Upper lobe of left lung (tissue), 6 donors: ENCODE measurements at regions not wholly inside any gene's neighbourhood (a gene's known extent, or its start where the extent isn't known, plus 50 kb on each side); places are given as distances from the start of the nearest gene placed in this dataset.

Experiments
- ATAC-seq, 2 donors: fragments of 200-7000 bp; cut with Tn5 transposase; one replicate each; pipeline ENCODE4 v1.9.1; 2022; ENCODE audit warnings: mild to moderate bottlenecking in 2 of 2, moderate library complexity in 2 of 2; ENCODE audit not compliant: low FRiP score in 2 of 2
- DNase-seq, 2 donors: peaks; one replicate each; pipeline ENCODE4 v3.0.0-alpha.2; 2019 to 2020
- H3K27ac ChIP-seq, 4 donors: fragments of 200-600 bp; sonication (generic); one replicate each; pipeline ENCODE4 v1.5.1; 2016 to 2019
- H3K27me3 ChIP-seq, 4 donors: fragments of 200-600 bp; sonication (generic); one replicate each; pipeline ENCODE4 v1.5.1; 2017 to 2019
- H3K36me3 ChIP-seq, 4 donors: fragments of 200-600 bp; sonication (generic); one replicate each; pipeline ENCODE4 v1.5.1; 2016 to 2019
- H3K4me1 ChIP-seq, 4 donors: fragments of 200-600 bp; sonication (generic); one replicate each; pipeline ENCODE4 v1.5.1; 2018 to 2019
- H3K4me3 ChIP-seq, 4 donors: fragments of 200-600 bp; sonication (generic); one replicate each; pipeline ENCODE4 v1.5.1; 2017 to 2019; ENCODE audit warnings: mild to moderate bottlenecking in 2 of 4, moderate library complexity in 1 of 4
- H3K9me3 ChIP-seq, 4 donors: fragments of 200-600 bp; sonication (generic); one replicate each; pipeline ENCODE4 v1.5.1; 2018 to 2019
- EP300 ChIP-seq, 4 donors: sonication (generic); formaldehyde crosslinking; IDR thresholded peaks; one replicate each; pipeline ENCODE4 v1.5.1; 2017; ENCODE audit warnings: antibody characterized with exemption in 4 of 4, control low read depth in 2 of 4
- POLR2A ChIP-seq, 4 donors: fragments of 450-650 bp; IDR thresholded peaks; one replicate each; pipeline ENCODE4 v1.5.1; 2016 to 2017; ENCODE audit warnings: antibody characterized with exemption in 4 of 4, mild to moderate bottlenecking in 2 of 4
- POLR2AphosphoS5 ChIP-seq, 2 donors: sonication (generic); formaldehyde crosslinking; IDR thresholded peaks; one replicate each; pipeline ENCODE4 v1.5.1; 2017; ENCODE audit warnings: antibody characterized with exemption in 2 of 2
- WGBS, 2 donors: methylation state at CpG; one replicate each; pipeline ENCODE4 v1.1.5; 2017 to 2018; 5-methylcytosine and 5-hydroxymethylcytosine counted together
- TF ChIP-seq, protein P1 (sequence below), 6 experiments: fragments of 450-650 bp in 4 of 6; fragments of 200-600 bp in 2 of 6; sonication (generic) in 2 of 6; IDR thresholded peaks; one replicate each; pipeline ENCODE4 v1.5.1; 2016 to 2019; ENCODE audit warnings: antibody characterized with exemption in 6 of 6
- donor health status: DM: no; HTN: no; CAD: no; lungs with moderate emphysema.
- donor health status: DM: no; HTN: yes; CAD: no; lungs with severe emphysema.

DNA sequence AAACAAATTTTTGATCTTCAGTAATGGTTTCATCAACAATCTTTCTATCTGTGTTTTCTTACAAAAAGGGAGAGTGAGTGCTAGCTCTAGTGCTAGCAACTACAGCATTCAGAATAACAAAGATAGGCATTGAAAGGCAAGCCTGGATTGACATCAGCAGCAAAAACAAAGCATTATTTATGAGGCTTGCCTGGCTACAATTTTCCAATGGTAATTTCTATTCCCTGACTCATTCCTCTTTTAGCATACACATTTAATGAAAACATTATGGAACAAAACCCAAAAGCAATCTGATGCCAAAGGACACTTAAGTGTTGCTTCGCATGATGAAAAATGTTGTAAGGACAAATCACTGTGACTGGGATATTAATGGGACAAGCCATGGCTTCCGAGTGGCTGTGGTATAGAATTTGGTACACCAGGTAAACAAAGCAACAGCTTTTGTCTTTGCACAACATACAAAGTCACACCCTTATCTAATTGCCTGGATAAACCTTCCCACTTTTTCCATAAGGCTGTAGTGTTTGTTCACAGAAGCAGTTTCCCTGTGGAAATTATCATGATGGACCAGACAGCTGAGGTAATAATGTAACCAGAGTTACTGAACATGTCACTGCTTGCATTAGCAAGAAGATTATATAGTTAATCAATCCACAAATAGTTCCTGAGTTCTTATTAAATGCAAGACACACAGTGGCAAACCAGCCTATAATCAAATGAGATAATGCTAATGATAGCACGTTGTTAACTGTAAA is 179.8 kb upstream of the EDIL3 start:
- Histone ChIP-seq H3K36me3 (no peaks in the 10 kb centered on the region), H3K27ac (no peak overlapping the region), H3K4me3 (no peak overlapping the region), H3K27me3 (no peaks in the 10 kb centered on the region), H3K4me1 (no peaks in the 10 kb centered on the region), H3K9me3 (no peaks in the 10 kb centered on the region)
- 79 to 81% methylated on average over 3 of the region's 3 CpGs for WGBS, 2 donors
- ATAC-seq (no peak), DNase-seq (no peak)
- TF ChIP-seq POLR2A (IDR thresholded peaks at IDR 0.05) (no peak), POLR2AphosphoS5 (IDR thresholded peaks at IDR 0.05) (no peak), EP300 (IDR thresholded peaks at IDR 0.05) (no peak)
- TF ChIP-seq, protein P1, sequence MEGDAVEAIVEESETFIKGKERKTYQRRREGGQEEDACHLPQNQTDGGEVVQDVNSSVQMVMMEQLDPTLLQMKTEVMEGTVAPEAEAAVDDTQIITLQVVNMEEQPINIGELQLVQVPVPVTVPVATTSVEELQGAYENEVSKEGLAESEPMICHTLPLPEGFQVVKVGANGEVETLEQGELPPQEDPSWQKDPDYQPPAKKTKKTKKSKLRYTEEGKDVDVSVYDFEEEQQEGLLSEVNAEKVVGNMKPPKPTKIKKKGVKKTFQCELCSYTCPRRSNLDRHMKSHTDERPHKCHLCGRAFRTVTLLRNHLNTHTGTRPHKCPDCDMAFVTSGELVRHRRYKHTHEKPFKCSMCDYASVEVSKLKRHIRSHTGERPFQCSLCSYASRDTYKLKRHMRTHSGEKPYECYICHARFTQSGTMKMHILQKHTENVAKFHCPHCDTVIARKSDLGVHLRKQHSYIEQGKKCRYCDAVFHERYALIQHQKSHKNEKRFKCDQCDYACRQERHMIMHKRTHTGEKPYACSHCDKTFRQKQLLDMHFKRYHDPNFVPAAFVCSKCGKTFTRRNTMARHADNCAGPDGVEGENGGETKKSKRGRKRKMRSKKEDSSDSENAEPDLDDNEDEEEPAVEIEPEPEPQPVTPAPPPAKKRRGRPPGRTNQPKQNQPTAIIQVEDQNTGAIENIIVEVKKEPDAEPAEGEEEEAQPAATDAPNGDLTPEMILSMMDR (IDR thresholded peaks at IDR 0.05), result no peak

DNA sequence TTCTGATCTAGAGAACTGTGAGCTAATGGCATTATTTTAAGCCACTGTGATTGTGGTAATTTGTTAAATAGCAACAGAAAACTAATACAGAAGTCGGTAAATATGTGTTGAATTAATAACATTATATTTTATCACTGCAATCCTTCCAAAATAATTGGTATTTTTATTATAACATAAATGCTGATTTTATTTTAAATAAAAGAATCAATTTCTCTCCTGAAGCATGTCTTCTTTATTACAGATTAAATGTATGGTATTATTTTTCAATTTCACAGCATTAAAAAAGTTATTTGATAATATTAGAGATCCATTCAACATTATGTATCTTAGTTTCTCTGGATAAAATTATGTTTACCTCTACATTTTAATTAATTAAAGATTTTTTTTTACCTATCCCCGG is 165.5 kb upstream of the EDIL3 start:
- Histone ChIP-seq H3K4me3 (no peak overlapping the region), H3K27me3 (no peaks in the 10 kb centered on the region), H3K9me3 (no peaks in the 10 kb centered on the region), H3K4me1 (no peaks in the 10 kb centered on the region), H3K36me3 (no peaks in the 10 kb centered on the region), H3K27ac (no peak overlapping the region)
- DNase-seq, result no peak
- no peak for ATAC-seq
- TF ChIP-seq POLR2AphosphoS5 (IDR thresholded peaks at IDR 0.05) (no peak), EP300 (IDR thresholded peaks at IDR 0.05) (no peak), POLR2A (IDR thresholded peaks at IDR 0.05) (no peak)
- TF ChIP-seq, protein P1 (IDR thresholded peaks at IDR 0.05), result no peak
- WGBS, 2 donors, result 90 to 94% methylated on average over 2 of the region's 2 CpGs

DNA sequence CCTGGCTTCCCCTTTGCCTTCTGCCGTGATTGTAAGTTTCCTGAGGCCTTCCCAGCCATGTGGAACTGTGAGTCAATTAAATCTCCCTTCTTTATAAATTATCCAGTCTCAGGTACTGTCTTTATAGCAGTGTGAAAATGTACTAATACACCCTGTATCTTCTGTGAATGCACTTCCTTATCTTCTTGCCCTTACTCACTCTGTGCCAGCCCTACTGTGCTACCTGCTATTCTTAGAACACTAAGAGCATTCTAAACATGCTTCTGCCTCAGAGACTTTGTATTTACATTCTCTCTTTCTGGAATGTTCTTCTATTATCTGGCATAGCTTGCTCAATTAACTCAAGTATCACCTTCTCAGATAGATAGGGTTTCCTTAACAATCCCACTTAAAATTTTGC is 164.4 kb upstream of the EDIL3 start:
- Histone ChIP-seq H3K36me3 (no peaks in the 10 kb centered on the region), H3K9me3 (no peaks in the 10 kb centered on the region), H3K27me3 (no peaks in the 10 kb centered on the region), H3K27ac (no peak overlapping the region), H3K4me3 (no peak overlapping the region), H3K4me1 (no peaks in the 10 kb centered on the region)
- 70 to 74% methylated on average over 1 of the region's 1 CpG for WGBS, 2 donors
- no peak for DNase-seq
- ATAC-seq, result no peak
- TF ChIP-seq POLR2A (IDR thresholded peaks at IDR 0.05), result no peak
- TF ChIP-seq, protein P1 (IDR thresholded peaks at IDR 0.05), result no peak
- TF ChIP-seq POLR2AphosphoS5 (IDR thresholded peaks at IDR 0.05), result no peak
- no peak for TF ChIP-seq EP300 (IDR thresholded peaks at IDR 0.05)

DNA sequence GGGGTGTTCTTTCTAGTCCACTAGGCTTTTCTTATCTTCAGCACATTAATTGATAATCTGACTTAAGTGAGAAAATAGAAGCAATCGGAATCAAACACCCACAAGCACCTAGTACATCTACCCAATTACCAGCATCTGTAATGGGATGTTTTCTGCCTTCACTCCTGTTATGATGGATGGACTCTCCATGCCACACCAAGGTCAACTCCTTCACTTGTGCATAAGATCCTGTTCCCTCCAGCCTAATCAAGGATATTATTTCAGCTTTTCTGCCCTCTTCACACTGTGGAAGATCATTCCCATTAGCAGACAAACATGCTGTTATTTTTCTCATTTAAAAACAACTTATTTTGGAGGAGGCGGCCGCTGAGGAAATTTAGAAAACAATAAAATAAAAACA is 162.0 kb upstream of the EDIL3 start:
- TF ChIP-seq EP300 (IDR thresholded peaks at IDR 0.05) (no peak), POLR2AphosphoS5 (IDR thresholded peaks at IDR 0.05) (no peak), POLR2A (IDR thresholded peaks at IDR 0.05) (no peak)
- TF ChIP-seq, protein P1 (IDR thresholded peaks at IDR 0.05), result no peak

DNA sequence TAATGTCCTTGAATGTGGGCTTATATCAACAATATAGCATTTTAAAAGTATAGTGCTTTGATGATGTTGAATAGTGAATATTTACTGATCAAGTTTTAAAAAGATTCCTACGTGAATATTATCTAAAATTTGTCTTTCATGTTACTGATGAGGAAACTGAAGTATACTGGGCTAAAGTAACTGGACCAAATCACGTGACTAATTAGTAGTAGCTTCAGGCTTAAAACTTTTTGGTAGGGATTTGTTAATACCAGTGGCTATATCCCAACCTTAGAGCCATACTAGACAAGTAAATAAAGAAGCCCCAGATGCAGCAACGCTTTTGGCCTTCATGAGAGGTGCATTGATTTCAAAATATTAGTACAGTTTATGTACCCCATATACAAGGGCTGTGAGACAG is 152.1 kb upstream of the EDIL3 start:
- Histone ChIP-seq H3K27ac (no peak overlapping the region), H3K4me1 (no peaks in the 10 kb centered on the region), H3K9me3 (no peaks in the 10 kb centered on the region), H3K27me3 (no peaks in the 10 kb centered on the region), H3K36me3 (no peaks in the 10 kb centered on the region), H3K4me3 (no peak overlapping the region)
- TF ChIP-seq POLR2AphosphoS5 (IDR thresholded peaks at IDR 0.05) (no peak), POLR2A (IDR thresholded peaks at IDR 0.05) (no peak), EP300 (IDR thresholded peaks at IDR 0.05) (no peak)
- TF ChIP-seq, protein P1 (IDR thresholded peaks at IDR 0.05), result no peak
- no peak for ATAC-seq
- DNase-seq, result no peak
- 77 to 79% methylated on average over 3 of the region's 3 CpGs for WGBS, 2 donors

More for the DNA sequence above, 162.0 kb upstream of the EDIL3 start:
- Histone ChIP-seq H3K4me1 (no peaks in the 10 kb centered on the region), H3K9me3 (no peaks in the 10 kb centered on the region), H3K27ac (no peak overlapping the region), H3K4me3 (no peak overlapping the region), H3K36me3 (no peaks in the 10 kb centered on the region), H3K27me3 (no peaks in the 10 kb centered on the region)
- DNase-seq (no peak), ATAC-seq (no peak)
- 89 to 94% methylated on average over 3 of the region's 3 CpGs for WGBS, 2 donors
